Uterus (tissue), 2 donors: ENCODE measurements at regions not wholly inside any gene's neighbourhood (a gene's known extent, or its start where the extent isn't known, plus 50 kb on each side); places are given as distances from the start of the nearest gene placed in this dataset.

Source experiments
- CTCF ChIP-seq, 4 experiments: fragments of 200-600 bp in 2 of 4; fragments of 450-650 bp in 2 of 4; sonication (generic) in 2 of 4; IDR thresholded peaks; one replicate each; pipeline ENCODE4 v1.5.1; 2016 to 2019; ENCODE audit warnings: antibody characterized with exemption in 4 of 4, mild to moderate bottlenecking in 2 of 4, moderate library complexity in 1 of 4
- POLR2A ChIP-seq, 2 donors: fragments of 450-650 bp; IDR thresholded peaks; one replicate each; pipeline ENCODE4 v1.6.1; 2016; ENCODE audit warnings: antibody characterized with exemption in 2 of 2, mild to moderate bottlenecking in 1 of 2, moderate library complexity in 1 of 2

GRCh38 chr3:147514366-147515160 is 105.4 kb downstream of the ZIC1 start:
- TF ChIP-seq CTCF (IDR thresholded peaks at IDR 0.05): no peak
- no peak for TF ChIP-seq POLR2A (IDR thresholded peaks at IDR 0.05)
